ENCODE measurements at regions not wholly inside any gene's neighbourhood (a gene's known extent, or its start where the extent isn't known, plus 50 kb on each side); places are given as distances from the start of the nearest gene placed in this dataset.
A peak's percentile ranks its signal among the peaks of the same experiment; 100 is the strongest.

DNA sequence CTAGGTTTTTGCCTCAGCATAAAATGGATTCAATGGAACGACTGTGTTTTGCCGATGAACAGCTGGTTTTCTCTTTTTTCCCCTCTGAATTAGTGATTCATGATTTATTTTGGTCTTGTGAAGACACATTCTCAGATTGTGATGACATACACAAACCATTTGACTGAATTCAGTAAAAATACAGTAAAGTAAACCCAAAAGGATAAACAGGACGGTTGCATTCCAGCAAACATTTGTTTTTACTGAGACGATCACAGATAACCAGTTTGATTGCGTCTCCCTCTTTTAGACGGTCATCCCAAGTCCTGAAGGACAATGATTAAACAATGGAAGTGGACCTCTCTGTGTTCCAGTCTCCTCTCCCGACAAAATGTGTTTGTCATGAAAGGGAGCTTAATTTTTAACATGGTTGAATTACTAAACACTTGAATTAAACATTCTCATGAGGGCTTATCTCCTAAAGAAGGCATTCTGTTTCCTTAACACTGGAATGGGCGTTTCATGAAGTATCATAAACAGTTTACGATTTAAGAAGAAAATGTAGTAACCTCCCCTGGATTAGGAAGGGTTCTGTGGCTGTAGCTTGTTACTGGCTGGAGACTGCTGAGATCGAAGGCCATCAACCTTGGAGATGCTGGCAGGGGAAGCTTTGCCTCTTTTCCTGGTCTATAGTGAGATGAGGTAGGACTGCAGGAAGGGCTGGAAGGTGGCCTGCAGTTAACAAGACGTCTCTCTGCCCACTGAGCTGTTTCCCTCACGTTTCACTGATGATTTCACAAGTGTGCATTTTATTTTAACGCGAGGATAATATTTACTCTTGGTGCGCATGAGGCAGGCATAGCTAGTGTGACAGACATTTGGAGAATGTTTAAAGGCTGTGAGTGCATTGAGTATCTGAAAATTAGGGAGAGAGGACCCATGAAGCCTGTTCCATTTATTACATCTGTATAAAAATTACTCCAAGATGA is 457.9 kb downstream of the FGF9 start:
- Histone ChIP-seq H3K18ac (ENCODE audit: low read length) (no peak overlapping the region), H4K8ac (ENCODE audit: low read depth, low read length) (no peak overlapping the region), H3K27me3 (ENCODE audit: insufficient read depth, low read length) (no peaks in the 10 kb centered on the region), H3K23ac (ENCODE audit: low read length) (no peak overlapping the region), H3K79me1 (ENCODE audit: low read length) (no peaks in the 10 kb centered on the region), H4K91ac (ENCODE audit: low read depth, low read length) (no peak overlapping the region), H3K36me3 (ENCODE audit: control insufficient read depth in 1 of 2, insufficient read depth in 2 of 2, low read length in 2 of 2) (no peaks in the 10 kb centered on the region), H3K4ac (ENCODE audit: low read depth, low read length) (no peak overlapping the region), H2BK120ac (ENCODE audit: insufficient read depth, low read length, poor library complexity) (no peak overlapping the region), H2BK12ac (ENCODE audit: low read length) (no peak overlapping the region), H3K79me2 (ENCODE audit: control insufficient read depth, insufficient read depth, low read length, poor library complexity) (no peaks in the 10 kb centered on the region), H3K4me1 (ENCODE audit: control insufficient read depth in 1 of 2, insufficient read depth in 2 of 2, low read length in 2 of 2) (no peaks in the 10 kb centered on the region), H2BK5ac (ENCODE audit: low read depth, low read length, poor library complexity) (no peak overlapping the region), H2AK5ac (ENCODE audit: low read length) (no peak overlapping the region), H4K12ac (ENCODE audit: low read depth, low read length) (no peak overlapping the region), H3K4me3 (ENCODE audit: low read depth, low read length) (no peak overlapping the region), H3K4me2 (ENCODE audit: low read length) (no peak overlapping the region), H3K14ac (ENCODE audit: low read length) (no peak overlapping the region), H3K9me3 (ENCODE audit: insufficient read depth, low read depth, low read length) (no peaks in the 10 kb centered on the region), H3K9ac (ENCODE audit: low read length) (no peak overlapping the region), H3K27ac (ENCODE audit: low read depth, low read length) (no peak overlapping the region), H2AFZ (ENCODE audit: insufficient read depth, low read length, poor library complexity) (no peak overlapping the region)
- no peak for DNase-seq
- no CpG with 5 or more reads among the region's 15 CpGs for WGBS (ENCODE audit: extremely low coverage, insufficient coverage, insufficient read length)

- H3K18ac ChIP-seq (ENCODE audit: low read length): no peak overlapping the region
- H2BK12ac ChIP-seq (ENCODE audit: low read length): no peak overlapping the region
- H3K36me3 ChIP-seq (ENCODE audit: control insufficient read depth in 1 of 2, insufficient read depth in 2 of 2, low read length in 2 of 2): no peaks in the 10 kb centered on the region
- no peak overlapping the region for H3K14ac ChIP-seq (ENCODE audit: low read length)
- H2BK5ac ChIP-seq (ENCODE audit: low read depth, low read length, poor library complexity): no peak overlapping the region
- DNase-seq: no peak
- no peaks in the 10 kb centered on the region for H3K79me2 ChIP-seq (ENCODE audit: control insufficient read depth, insufficient read depth, low read length, poor library complexity)
- no peak overlapping the region for H2AFZ ChIP-seq (ENCODE audit: insufficient read depth, low read length, poor library complexity)
- H3K9ac ChIP-seq (ENCODE audit: low read length): no peak overlapping the region
- H3K27ac ChIP-seq (ENCODE audit: low read depth, low read length): no peak overlapping the region
- no peak overlapping the region for H4K8ac ChIP-seq (ENCODE audit: low read depth, low read length)
- peaks cover 2 to 7% of the 10 kb centered on the region in 2 experiments for H3K4me1 ChIP-seq (ENCODE audit: control insufficient read depth in 1 of 2, insufficient read depth in 2 of 2, low read length in 2 of 2)
- H3K79me1 ChIP-seq (ENCODE audit: low read length): no peaks in the 10 kb centered on the region
- no peak overlapping the region for H3K23ac ChIP-seq (ENCODE audit: low read length)
- no peak overlapping the region for H4K91ac ChIP-seq (ENCODE audit: low read depth, low read length)
- no CpG with 5 or more reads among the region's 1 CpG for WGBS (ENCODE audit: extremely low coverage, insufficient coverage, insufficient read length)
- no peak overlapping the region for H3K4me2 ChIP-seq (ENCODE audit: low read length)
- no peak overlapping the region for H2BK120ac ChIP-seq (ENCODE audit: insufficient read depth, low read length, poor library complexity)
- no peaks in the 10 kb centered on the region for H3K27me3 ChIP-seq (ENCODE audit: insufficient read depth, low read length)
- no peak overlapping the region for H2AK5ac ChIP-seq (ENCODE audit: low read length)
- no peaks in the 10 kb centered on the region for H3K9me3 ChIP-seq (ENCODE audit: insufficient read depth, low read depth, low read length)
- no peak overlapping the region for H4K12ac ChIP-seq (ENCODE audit: low read depth, low read length)
- no peak overlapping the region for H3K4ac ChIP-seq (ENCODE audit: low read depth, low read length)
- no peak overlapping the region for H3K4me3 ChIP-seq (ENCODE audit: low read depth, low read length)
Measured at GRCh38 chr13:22130254-22130653, 459.4 kb downstream of the FGF9 start.

DNA sequence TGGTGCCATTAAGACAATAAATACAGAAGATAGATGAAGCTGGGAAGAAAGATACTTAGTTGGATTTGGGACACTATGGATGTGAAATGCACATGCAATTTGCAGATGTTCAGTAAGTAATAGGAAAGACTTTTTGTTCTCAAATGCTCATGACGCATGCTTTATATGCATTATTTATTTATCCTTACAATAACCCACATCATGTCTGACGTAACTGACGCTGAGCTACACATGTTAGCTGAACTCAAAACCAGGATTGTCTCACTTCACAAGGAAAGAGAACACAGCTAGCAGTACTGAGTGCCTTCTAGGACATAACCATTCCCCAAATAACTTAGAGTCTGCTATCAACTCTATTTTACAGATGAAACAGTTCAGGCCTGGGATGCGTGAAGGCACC is 463.4 kb downstream of the FGF9 start:
- no peak overlapping the region for H4K12ac ChIP-seq (ENCODE audit: low read depth, low read length)

GRCh38 chr13:22135446-22135845 is 464.6 kb downstream of the FGF9 start:
- H3K4me3 ChIP-seq (ENCODE audit: low read depth, low read length): no peak overlapping the region
- no peak overlapping the region for H3K14ac ChIP-seq (ENCODE audit: low read length)
- H3K4me2 ChIP-seq (ENCODE audit: low read length): peak overlapping the region; percentile 36
- no peak overlapping the region for H4K12ac ChIP-seq (ENCODE audit: low read depth, low read length)
- no peaks in the 10 kb centered on the region for H3K36me3 ChIP-seq (ENCODE audit: control insufficient read depth in 1 of 2, insufficient read depth in 2 of 2, low read length in 2 of 2)
- no peaks in the 10 kb centered on the region for H3K79me2 ChIP-seq (ENCODE audit: control insufficient read depth, insufficient read depth, low read length, poor library complexity)
- no peak overlapping the region for H3K23ac ChIP-seq (ENCODE audit: low read length)
- no peak overlapping the region for H2AK5ac ChIP-seq (ENCODE audit: low read length)
- H2BK12ac ChIP-seq (ENCODE audit: low read length): no peak overlapping the region
- no peak overlapping the region for H3K27ac ChIP-seq (ENCODE audit: low read depth, low read length)
- H4K91ac ChIP-seq (ENCODE audit: low read depth, low read length): no peak overlapping the region
- peaks cover 6 to 7% of the 10 kb centered on the region in 2 experiments for H3K4me1 ChIP-seq (ENCODE audit: control insufficient read depth in 1 of 2, insufficient read depth in 2 of 2, low read length in 2 of 2)
- no peaks in the 10 kb centered on the region for H3K9me3 ChIP-seq (ENCODE audit: insufficient read depth, low read depth, low read length)
- no peak overlapping the region for H4K8ac ChIP-seq (ENCODE audit: low read depth, low read length)
- no peak for DNase-seq
- H2BK5ac ChIP-seq (ENCODE audit: low read depth, low read length, poor library complexity): no peak overlapping the region
- H3K27me3 ChIP-seq (ENCODE audit: insufficient read depth, low read length): no peaks in the 10 kb centered on the region
- H3K4ac ChIP-seq (ENCODE audit: low read depth, low read length): no peak overlapping the region
- no peak overlapping the region for H2BK120ac ChIP-seq (ENCODE audit: insufficient read depth, low read length, poor library complexity)
- H3K79me1 ChIP-seq (ENCODE audit: low read length): no peaks in the 10 kb centered on the region
- no peak overlapping the region for H3K9ac ChIP-seq (ENCODE audit: low read length)
- H2AFZ ChIP-seq (ENCODE audit: insufficient read depth, low read length, poor library complexity): no peak overlapping the region
- whole genome bisulfite sequencing (ENCODE audit: extremely low coverage, insufficient coverage, insufficient read length): no CpG with 5 or more reads among the region's 6 CpGs
- H3K18ac ChIP-seq (ENCODE audit: low read length): no peak overlapping the region

More for the DNA sequence above, 463.4 kb downstream of the FGF9 start:
- Histone ChIP-seq H4K91ac (ENCODE audit: low read depth, low read length) (no peak overlapping the region), H3K27ac (ENCODE audit: low read depth, low read length) (no peak overlapping the region), H2BK120ac (ENCODE audit: insufficient read depth, low read length, poor library complexity) (no peak overlapping the region), H3K79me1 (ENCODE audit: low read length) (no peaks in the 10 kb centered on the region), H3K4me2 (ENCODE audit: low read length) (no peak overlapping the region), H3K14ac (ENCODE audit: low read length) (no peak overlapping the region), H4K8ac (ENCODE audit: low read depth, low read length) (no peak overlapping the region), H3K18ac (ENCODE audit: low read length) (no peak overlapping the region), H2AK5ac (ENCODE audit: low read length) (no peak overlapping the region), H2AFZ (ENCODE audit: insufficient read depth, low read length, poor library complexity) (no peak overlapping the region), H3K4me3 (ENCODE audit: low read depth, low read length) (no peak overlapping the region), H3K23ac (ENCODE audit: low read length) (no peak overlapping the region), H3K9ac (ENCODE audit: low read length) (no peak overlapping the region), H2BK12ac (ENCODE audit: low read length) (no peak overlapping the region), H3K9me3 (ENCODE audit: insufficient read depth, low read depth, low read length) (no peaks in the 10 kb centered on the region), H3K36me3 (ENCODE audit: control insufficient read depth in 1 of 2, insufficient read depth in 2 of 2, low read length in 2 of 2) (no peaks in the 10 kb centered on the region), H3K4ac (ENCODE audit: low read depth, low read length) (no peak overlapping the region), H3K27me3 (ENCODE audit: insufficient read depth, low read length) (no peaks in the 10 kb centered on the region), H3K4me1 (ENCODE audit: control insufficient read depth in 1 of 2, insufficient read depth in 2 of 2, low read length in 2 of 2) (peaks cover 6 to 7% of the 10 kb centered on the region in 2 experiments), H2BK5ac (ENCODE audit: low read depth, low read length, poor library complexity) (no peak overlapping the region), H3K79me2 (ENCODE audit: control insufficient read depth, insufficient read depth, low read length, poor library complexity) (no peaks in the 10 kb centered on the region)
- no peak for DNase-seq
- WGBS (ENCODE audit: extremely low coverage, insufficient coverage, insufficient read length): no CpG with 5 or more reads among the region's 4 CpGs
